ENCODE measurements at regions not wholly inside any gene's neighbourhood (a gene's known extent, or its start where the extent isn't known, plus 50 kb on each side); places are given as distances from the start of the nearest gene placed in this dataset.

DNA sequence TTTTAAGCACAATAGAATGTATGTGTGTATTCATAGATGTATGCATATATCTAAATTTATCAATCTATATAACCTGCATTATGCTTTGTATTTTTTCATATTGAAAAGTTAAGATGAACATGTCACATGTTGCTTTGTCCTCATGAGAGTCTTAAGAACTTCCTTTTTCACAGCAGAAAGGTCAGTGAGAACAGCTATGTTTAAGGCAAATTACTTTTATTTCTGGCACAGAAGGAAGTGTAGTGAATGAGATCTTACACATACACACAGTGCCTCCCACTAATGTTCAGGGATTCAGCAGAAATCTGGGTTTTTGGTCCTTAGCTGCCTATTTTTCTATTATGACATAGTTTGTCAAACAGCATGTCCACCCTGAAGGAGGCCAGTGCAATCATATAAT, 134.8 kb downstream of the TMEM26 start:
- no peak for DNase-seq (ENCODE audit: low spot score)

DNA sequence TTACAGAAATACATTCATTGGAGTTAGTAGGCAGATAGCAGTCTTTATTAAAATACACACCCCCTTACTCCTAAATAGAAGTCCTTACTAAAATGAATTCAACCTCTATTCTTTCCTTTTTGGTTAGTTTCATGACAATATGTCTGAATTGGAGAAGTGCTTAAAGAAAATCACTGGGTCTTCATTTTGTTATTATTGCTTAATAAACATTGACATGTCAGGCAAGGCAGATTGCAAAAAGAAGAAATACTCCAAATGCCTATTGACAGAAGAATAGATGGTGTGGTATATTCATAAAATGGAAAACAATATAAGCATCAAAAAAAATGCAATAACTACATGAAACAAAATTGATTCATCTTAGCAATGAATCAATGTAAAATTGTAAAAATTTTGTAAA, 135.5 kb downstream of the TMEM26 start:
- no peak for DNase-seq (ENCODE audit: low spot score)

DNA sequence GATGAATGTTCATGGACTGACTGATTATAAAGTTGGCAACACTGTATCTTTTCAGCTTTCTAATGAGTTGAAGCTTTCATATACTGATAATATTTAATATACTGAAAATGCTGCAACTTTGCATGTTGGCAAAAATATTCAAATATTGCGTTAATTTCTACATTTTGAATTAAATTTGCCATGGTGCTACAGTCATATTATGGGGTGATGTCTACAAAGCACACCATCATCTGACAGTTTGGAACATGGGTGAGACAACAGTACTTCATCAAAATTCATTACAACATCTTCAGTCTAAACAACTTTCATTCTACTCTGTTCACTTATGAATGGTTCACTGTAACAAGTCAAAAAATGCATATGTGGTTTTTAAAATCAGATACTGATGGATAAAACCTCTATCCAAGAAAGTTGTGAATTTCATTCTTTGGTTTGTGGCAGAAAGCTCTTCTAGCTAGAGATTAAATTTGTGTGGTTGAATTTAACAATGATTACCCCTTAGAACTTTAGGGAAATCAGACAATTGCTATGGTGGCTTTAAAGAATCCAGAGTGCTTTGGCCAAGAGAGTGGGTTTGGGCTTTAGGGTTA, 136.4 kb downstream of the TMEM26 start:
- no peak for DNase-seq (ENCODE audit: low spot score)

DNA sequence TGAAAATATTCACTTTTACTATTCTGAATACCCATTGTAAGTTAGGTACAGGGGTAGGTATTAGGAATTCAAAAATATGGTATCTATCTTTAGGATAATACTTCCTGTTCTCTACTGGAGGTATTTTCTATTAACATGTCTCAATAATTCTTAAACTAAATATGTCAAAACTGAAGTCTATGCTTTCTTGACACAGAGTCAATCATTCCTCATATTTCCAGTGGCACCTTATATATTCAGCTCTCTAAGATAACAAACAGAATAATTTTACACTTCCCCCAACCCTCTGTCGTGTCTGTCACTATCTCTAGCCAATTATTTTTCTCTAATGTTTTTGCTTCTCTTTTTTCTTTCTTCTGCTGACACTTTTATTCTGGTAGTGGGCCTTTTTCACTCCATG, 138.9 kb downstream of the TMEM26 start:
- DNase-seq (ENCODE audit: low spot score): no peak

DNA sequence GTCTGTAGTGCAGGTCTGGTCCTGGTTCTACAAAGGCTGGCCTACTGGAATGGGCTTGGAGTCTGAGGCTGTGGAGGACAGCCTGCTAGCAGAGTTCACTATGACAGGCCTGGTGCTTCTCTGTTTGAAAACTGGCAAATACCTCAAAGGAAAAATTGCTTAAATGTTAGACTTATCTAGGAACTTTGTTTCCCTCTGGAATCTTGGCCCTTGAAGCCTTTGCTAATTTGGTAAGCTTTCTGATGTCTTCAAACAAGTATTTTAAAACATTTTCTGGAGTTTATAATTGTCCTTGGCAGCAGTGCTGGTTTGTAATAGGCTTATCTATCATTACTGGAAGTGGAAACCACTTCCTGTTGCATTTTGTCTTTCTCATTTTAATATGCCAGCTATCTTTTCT, 139.7 kb downstream of the TMEM26 start:
- no peak for DNase-seq (ENCODE audit: low spot score)

DNA sequence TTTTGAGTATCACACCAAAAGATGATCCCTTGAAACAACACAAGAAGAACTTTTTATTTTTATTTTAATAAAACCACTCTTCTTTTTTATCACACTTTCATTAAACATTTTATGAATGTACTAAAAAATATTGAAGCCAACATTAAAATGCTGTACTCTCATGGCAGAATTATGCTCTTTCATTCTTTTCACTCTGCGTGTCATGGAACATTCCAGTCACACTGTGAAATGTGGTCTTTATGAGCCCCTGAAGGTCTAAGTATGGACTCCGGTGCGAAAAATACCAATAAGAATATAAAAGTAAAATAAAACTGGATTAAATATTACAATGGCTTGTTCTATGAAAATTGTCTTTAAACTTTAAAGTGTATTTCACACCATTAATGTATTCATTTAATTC, 148.4 kb downstream of the TMEM26 start:
- DNase-seq (ENCODE audit: low spot score): no peak

DNA sequence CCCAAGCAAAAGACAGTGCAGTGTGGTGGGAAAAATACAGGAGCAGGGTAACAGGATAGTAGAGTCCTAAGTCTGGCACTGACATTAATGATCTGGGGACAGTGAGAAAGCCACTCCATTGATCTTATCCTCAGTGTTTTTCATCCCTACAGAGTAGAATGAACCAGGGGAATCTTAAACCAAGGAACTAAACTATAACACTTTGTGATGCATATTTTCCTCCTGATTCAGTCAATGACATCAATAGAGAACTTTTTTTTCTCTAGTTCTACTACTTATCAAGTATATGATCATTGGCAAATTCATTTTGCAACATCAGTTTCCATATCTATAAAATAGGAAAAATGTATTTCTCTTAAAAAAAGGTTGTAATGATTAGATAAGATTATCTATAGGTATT, 151.1 kb downstream of the TMEM26 start:
- no peak for DNase-seq (ENCODE audit: low spot score)

DNA sequence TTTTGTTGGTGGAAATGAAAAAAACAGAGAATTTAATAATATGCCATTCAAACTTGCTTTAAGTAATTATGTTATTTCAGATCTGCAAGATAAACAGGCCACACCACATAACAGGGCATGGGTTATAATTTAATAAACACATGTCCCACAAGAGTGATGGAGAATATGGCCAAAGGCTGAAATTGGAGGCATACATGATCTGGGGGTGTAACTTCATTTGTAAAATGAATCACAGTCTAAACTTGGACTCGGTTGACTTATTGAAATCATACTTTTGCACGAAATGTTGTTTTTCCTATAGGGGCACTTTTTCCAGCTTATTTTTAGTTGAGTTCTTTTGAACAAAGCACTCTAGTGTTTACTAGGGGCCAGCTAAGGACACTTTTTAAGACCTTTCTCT, 151.6 kb downstream of the TMEM26 start:
- DNase-seq (ENCODE audit: low spot score): no peak

DNA sequence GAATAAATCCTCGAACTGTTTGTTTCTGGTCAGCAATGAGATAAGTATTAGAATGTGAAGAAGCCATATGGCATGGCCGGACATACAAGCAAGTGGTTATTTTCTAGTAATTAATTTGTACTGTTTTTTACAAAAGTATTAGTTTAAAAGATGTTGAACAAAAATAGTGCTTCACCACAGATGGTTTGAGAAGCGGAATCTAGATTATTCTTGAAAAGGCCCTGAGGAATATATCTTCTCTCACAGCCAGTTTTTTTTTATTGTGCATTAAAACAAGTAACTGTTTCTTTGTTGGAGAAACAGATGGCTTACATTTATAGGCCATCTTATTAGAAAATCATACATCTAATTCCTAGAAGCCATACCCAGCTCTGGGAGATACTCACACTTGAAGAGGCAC, 153.3 kb downstream of the TMEM26 start:
- no peak for DNase-seq (ENCODE audit: low spot score)

DNA sequence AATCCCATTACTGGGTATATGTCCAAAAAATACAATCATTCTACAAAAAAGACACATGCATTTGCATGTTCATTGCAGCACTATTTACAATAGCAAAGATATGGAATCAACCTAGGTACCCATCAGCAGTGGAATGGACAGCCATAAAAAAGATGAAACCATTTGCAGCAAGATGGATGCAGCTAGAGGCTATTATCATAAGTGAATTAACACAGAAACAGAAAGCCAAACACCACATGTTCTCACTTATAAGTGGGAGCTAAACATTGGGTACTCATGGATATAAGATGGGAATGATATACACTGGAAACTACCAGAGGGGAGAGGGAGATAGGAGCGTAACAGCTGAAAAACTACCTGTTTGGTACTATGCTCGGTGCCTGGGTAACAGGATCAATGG, 154.0 kb downstream of the TMEM26 start:
- no peak for DNase-seq (ENCODE audit: low spot score)

DNA sequence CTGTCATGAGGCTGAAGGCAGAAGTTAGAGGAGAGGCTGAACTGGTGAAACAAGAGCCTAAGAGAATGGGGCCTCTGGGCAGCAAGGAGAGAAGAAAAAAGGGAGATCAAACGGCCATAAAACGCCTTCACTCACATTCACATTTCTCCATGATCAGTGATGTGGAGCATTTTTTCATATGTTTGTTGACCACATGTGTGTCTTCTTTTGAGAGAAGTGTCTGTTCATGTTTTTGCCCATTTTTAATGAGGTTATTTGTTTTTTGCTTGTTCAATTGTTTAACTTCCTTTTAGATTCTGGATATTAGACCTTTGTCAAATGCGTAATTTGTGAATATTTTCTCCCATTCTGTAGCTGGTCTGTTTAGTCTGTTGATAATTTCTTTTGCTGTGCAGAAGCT, 155.0 kb downstream of the TMEM26 start:
- no peak for DNase-seq (ENCODE audit: low spot score)

DNA sequence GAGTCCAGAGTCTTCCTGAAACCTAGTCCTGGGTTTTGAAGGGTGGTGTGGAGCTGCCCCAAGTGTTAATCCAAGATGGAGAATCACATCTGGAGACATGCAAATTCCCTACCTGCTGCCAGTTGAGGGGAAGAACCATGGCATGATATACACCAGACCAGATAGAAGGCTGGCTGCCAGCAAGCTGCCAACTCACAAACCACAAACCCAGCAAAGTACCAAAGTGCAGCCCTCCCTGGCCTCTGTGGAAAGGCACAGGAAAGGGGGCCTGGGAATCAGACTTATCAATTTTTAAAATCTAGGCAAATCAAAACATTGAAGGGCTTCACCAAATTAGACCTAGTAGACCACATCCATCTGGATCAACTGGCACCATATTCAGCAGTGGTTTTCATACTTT, 157.0 kb downstream of the TMEM26 start:
- no peak for DNase-seq (ENCODE audit: low spot score)

DNA sequence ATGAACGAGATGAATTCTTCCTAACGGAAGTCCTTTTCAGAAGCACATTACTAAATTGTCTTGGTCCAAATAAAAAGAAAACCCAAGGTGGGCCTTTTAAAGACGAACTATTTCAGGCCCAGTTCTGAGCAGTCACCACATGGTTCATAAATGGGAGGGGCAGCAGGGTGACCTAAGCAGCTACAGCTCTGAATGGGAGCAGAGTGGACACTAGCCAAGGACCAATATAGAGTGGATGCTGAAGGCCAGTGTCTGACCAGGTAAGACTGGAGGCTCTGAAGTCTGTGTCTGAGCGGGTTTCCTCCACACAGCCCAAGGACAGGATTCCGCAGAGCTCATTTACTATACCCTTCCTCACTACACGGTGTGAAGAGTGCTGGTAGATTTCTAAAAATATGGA, 159.1 kb downstream of the TMEM26 start:
- no peak for DNase-seq (ENCODE audit: low spot score)

DNA sequence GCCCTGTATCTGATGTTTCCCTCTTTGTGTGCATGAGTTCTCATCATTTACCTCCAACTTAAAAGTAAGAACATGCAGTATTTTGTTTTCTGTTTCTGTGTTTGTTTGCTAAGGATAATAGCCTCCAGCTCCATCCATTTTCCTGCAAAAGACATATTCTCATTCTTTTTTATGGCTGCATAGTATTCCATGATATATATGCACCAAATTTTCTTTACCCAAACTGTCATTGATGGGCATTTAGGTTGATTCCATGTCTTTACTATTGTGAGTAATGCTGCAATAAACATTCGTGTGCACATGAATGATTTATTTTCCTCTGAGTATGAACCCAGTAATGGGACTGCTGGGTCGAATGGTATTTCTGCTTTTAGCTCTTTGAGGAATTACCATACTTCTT, 163.4 kb downstream of the TMEM26 start:
- DNase-seq (ENCODE audit: low spot score): no peak

DNA sequence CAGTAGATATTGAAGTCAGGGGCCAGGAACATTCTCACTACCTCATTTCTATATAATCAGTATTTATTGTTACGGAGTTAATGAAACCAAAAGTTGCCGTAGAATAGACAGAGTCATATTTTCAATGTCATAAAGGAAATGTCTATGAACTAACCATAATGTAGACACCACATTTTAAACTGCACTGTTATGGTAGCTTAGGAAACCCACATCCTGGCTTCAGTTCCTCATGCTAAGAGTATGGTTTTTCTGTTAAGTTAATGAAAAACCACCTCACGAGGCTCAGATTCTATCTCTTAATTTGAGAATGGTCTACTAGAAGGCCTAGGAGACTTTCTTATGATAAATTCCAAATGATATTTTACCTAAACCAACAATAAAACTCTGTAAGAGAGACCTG, 166.5 kb downstream of the TMEM26 start:
- DNase-seq (ENCODE audit: low spot score): no peak

DNA sequence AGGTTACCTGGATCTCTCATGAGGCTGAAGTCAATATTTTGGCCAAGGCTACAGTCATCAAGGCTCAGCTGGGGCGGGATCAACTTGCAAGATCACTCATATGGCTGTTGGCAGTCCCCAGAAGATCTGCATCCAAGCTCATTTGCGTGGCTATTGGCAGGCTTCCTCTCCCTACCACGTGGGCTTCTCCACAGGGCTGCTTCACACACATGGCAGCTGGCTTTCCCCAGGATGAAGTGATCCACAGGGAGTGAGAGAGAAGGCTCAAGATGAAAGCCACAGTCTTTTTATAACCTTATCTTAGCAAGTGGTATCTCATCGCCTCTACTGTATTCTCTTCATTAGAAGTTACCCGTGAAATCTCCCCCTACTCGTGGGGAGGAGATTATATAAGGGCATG, 167.4 kb downstream of the TMEM26 start:
- no peak for DNase-seq (ENCODE audit: low spot score)

DNA sequence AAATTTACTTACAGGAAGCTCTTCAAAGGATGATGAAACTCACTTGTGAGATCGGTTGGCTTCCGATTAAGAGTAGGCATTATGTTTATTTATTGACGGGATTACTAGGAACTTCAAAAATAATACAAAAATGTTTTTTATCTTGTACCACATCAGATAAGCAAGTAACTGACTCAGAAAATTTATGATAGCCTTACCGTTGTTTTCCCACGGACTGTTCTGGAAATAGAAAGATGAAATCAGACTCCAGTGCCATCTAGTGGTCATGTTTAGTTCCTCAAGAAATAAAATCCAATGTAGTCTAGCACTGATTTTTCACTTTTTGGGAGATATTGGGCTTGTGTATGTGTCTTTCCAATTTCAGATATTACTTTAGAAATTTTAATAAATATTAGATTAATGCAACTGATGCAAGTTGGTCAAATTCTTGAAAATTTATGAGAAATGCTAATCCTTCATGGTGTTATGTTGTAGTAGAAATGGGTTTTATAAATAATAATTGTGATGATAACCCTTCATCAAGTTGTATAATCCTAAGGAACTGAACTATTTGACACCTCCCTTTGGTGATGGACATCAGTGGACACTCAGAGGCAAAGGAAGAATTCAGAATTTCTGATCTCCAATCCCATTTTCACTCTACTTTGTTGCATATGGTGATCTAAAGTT, 168.8 kb downstream of the TMEM26 start:
- peak; percentile 73 for DNase-seq (ENCODE audit: low spot score)

DNA sequence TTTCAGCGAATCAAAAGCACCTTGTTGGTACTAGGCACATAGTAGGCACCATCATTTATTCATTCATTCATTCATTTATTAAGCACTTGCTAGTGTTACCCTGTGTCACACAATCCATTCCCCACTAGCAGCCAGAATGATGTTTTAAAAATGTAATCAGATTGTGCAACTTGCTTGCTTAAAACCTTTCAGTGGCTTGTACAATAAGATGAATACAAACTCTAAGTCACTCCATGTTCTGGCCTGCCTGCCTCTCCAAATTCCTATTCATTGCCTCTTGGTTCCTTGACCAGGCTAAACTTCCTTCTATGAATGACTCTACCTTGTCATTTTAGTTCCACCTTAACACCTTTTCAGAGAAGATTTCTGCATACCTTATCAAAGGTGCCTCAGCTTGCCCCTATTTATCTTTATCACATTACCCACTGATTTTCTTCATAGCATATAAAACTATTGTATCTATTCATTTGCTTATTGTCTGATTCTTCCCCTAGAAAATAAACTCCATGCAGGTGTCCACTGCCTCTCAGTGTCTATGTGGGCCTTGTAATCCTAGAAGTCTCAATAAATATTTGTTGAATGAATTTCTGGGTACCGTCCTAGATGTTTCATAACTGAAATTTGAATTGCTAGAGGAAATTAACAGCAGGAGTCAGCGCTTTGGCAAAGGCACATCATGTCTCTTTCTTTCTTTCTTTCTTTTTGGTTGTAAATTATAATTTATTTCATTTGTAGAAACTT, 169.5 kb downstream of the TMEM26 start:
- DNase-seq (ENCODE audit: low spot score): no peak

DNA sequence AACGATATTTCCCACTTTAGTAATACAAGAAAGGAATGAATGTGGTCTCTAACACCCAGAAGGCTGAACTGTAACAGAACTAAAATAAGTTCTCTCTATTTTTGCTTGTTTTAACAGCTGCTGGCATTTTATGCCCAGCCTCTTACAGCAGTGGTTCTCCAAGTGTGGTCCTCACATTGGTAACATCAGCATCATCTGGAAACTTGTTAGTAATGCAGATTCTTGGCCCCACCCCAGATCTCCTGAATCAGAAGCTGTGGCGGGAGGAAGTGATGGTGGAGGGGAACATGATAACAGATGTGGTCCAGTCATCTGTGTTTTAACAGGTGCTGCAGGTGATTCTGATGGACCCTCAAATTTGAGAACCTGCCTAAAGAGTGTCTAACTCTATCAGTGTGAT, 170.1 kb downstream of the TMEM26 start:
- DNase-seq (ENCODE audit: low spot score): no peak

DNA sequence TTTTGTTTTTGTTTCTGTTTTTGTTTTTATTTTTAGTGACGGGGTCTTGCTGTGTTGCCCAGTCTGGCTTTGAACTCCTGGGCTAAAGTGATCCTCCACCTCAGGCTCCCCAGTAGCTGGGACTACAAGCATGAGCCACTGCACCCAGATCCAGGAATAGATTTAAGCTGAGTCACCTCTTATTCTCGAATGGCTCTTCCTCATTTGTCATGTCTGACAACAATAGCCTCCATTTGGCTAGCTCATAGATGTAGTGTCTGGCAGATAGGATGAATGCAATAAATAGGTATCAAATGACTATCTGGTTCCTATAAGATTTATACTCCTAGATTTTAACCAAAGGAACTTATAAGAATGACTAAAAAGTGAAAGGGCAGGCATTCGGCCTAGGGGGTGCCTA, 172.9 kb downstream of the TMEM26 start:
- DNase-seq (ENCODE audit: low spot score): peak; percentile 27

DNA sequence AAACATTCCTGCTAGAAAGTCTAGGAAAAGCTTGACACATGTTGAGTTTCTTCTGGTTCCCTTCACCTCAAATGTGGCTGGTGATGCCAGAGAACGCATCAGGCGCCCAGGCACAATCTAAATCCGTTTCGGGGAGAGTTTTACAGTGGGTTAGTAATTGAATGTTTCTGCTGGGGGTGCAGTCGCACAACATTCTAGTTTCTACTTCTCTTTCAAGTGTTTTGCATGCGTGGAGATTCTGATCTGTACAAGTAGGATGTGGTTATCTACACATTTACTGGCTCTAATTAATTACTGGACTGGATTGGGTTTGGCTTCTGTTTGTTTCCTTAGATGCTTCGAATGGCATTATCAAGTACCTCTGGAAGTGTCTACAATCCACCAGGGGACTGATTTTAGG, 173.8 kb downstream of the TMEM26 start:
- no peak for DNase-seq (ENCODE audit: low spot score)

DNA sequence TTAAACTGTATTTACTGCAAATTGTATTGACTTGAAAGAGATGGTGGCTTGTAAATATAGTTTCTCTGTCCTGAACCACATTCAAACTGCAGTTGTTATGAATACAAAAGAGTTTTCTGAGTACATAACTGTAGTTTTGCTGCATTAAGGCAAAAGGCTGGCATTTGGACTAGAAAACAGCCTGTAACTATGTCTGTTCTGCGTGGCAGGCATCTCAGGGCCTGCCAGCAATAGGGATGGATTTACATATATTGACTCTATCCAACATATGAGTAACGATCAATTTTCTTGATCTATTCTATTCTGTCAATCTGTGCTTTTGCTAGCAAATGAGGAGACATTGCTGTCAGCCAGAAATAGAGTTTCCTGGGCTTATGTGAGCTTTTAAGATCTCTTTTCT, 174.6 kb downstream of the TMEM26 start:
- DNase-seq (ENCODE audit: low spot score): no peak

DNA sequence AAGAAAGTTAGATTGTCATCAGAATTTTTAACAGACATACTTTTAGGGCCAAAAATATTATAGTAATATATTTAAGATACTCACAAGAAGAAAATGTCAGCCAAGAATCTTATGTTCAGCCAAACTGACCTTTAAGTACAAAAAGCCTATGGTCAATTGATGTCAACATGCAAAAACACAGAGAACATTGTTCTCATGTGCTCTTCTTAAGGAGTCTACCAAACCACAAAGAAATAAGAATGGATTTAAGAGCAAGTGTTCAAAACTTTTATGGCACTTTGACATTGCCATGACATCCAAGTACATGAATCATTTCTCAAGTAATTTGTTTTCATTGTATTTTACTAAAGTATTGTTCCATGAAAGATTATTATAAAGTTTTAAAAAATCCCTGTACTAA, 180.4 kb downstream of the TMEM26 start:
- no peak for DNase-seq (ENCODE audit: low spot score)
